ENCODE measurements at regions not wholly inside any gene's neighbourhood (a gene's known extent, or its start where the extent isn't known, plus 50 kb on each side); places are given as distances from the start of the nearest gene placed in this dataset.
A peak's percentile ranks its signal among the peaks of the same experiment; 100 is the strongest.

- Histone ChIP-seq H3K4ac (ENCODE audit: low read depth, low read length) (no peak overlapping the region), H2BK15ac (ENCODE audit: low read depth, low read length) (no peak overlapping the region), H3K56ac (ENCODE audit: insufficient read length, low read depth, low read length) (no peak overlapping the region), H3K9ac (ENCODE audit: extremely low read depth, insufficient read length, low read length) (no peak overlapping the region), H4K91ac (ENCODE audit: insufficient read length, low read depth, low read length) (no peak overlapping the region), H3K27me3 (ENCODE audit: insufficient read depth, low read length) (no peaks in the 10 kb centered on the region), H3K9me3 (ENCODE audit: control insufficient read depth, low read depth, low read length) (no peaks in the 10 kb centered on the region), H2BK120ac (ENCODE audit: low read depth, low read length, poor library complexity, severe bottlenecking) (no peak overlapping the region), H2BK12ac (ENCODE audit: insufficient read length, low read depth, low read length) (no peak overlapping the region), H3K4me1 (ENCODE audit: insufficient read depth, low read length) (no peaks in the 10 kb centered on the region), H3T11ph (ENCODE audit: low read length) (no peak overlapping the region), H3K4me2 (ENCODE audit: insufficient read depth, insufficient read length, low read length) (no peak overlapping the region), H3K23me2 (ENCODE audit: insufficient read length, low read depth, low read length, poor library complexity, severe bottlenecking) (no peaks in the 10 kb centered on the region), H4K5ac (ENCODE audit: insufficient read length, low read depth, low read length) (no peak overlapping the region), H3K79me2 (ENCODE audit: insufficient read depth, low read length) (no peaks in the 10 kb centered on the region), H2BK5ac (ENCODE audit: insufficient read length, low read length) (no peak overlapping the region), H3K79me1 (ENCODE audit: insufficient read depth, low read depth, low read length, poor library complexity, severe bottlenecking) (no peaks in the 10 kb centered on the region), H4K20me1 (ENCODE audit: control insufficient read depth, insufficient read depth, insufficient read length) (no peaks in the 10 kb centered on the region), H4K8ac (replicated peaks; ENCODE audit: insufficient read length, low read depth, low read length) (no peak overlapping the region), H3K14ac (ENCODE audit: insufficient read depth, low read length) (no peak overlapping the region), H3K27ac (ENCODE audit: insufficient read length, low read depth, low read length) (no peak overlapping the region), H2BK20ac (ENCODE audit: low read depth, low read length, poor library complexity, severe bottlenecking) (no peak overlapping the region), H2AFZ (ENCODE audit: low read length) (no peak overlapping the region), H3K18ac (ENCODE audit: insufficient read length, low read depth, low read length) (no peak overlapping the region), H3K23ac (ENCODE audit: insufficient read length, low read depth, low read length) (no peak overlapping the region), H2AK5ac (ENCODE audit: insufficient read length, low read length) (no peak overlapping the region)
- no peak for TF ChIP-seq CTCF (conservative IDR thresholded peaks at IDR 0.05)
- Mint-ChIP-seq H3K27ac (peak overlapping the region in 2 of 3 experiments; percentile 72 to 92; a peak in 5 of 7 replicates), H3K36me3 (ENCODE audit: insufficient read depth in 1 of 3, low read depth in 3 of 3) (no peaks in the 10 kb centered on the region), H3K4me3 (no peak overlapping the region; a peak in 1 of 5 replicates), H3K27me3 (ENCODE audit: low read depth) (peaks cover 14% of the 10 kb centered on the region), H3K4me1 (peaks cover 11 to 15% of the 10 kb centered on the region in 2 experiments), H3K9me3 (no peaks in the 10 kb centered on the region; a peak in 2 of 5 replicates)
- peak; percentile 49 for DNase-seq
- WGBS (ENCODE audit: extremely low coverage, insufficient read length, low lambda C conversion rate), result no CpG with 5 or more reads among the region's 8 CpGs
Measured at GRCh38 chr10:30151581-30152389, 92.4 kb upstream of the JCAD start.
